Stimulated activated CD4-positive, alpha-beta T cell treated with anti-CD3 and anti-CD28 coated beads, Interleukin-12 subunit alpha, Interleukin-12 subunit beta, amount 100 ng/mL, for 4 hours (primary cell): ENCODE measurements at regions not wholly inside any gene's neighbourhood (a gene's known extent, or its start where the extent isn't known, plus 50 kb on each side); places are given as distances from the start of the nearest gene placed in this dataset.
"Not testable (repeated sequence)": the region's sequence is repeated elsewhere in the genome, so short reads cannot be mapped to it uniquely, and the experiment has no call there.

Experiments
- DNase-seq: peaks from one replicate; pipeline ENCODE4 v3.0.0-alpha.2; 2020

DNA sequence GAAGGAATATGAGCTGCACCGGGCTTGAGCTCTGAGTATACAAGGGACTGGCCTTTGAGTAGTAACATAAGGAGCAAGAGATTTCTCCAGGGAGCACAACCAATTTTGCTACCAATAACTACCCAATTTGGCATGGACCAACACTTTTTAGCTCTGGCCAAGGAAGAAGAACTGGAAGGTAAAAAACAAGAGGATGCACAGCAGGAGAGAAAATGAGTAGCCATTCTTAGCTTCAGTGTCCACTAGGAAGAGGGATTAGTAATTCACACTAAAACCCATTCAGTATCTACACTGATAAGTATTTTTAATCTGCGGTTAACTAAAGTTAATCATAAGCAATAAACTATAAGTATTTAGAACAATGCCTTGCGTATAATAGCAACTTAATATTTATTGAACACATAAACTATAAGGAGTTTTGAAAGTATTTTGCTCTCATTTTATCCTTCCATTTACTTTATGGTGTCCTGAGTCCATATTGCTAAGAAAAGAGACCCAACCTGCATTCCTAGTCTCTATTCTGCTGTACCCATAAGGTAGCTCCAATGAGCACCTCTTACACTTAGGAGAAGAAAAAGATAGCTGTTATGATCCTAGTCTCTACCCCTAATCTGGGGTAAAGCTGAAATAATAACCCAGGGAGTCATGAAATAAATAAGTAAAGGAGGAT is 268.9 kb downstream of the IGSF11 start:
- DNase-seq, result no peak

DNA sequence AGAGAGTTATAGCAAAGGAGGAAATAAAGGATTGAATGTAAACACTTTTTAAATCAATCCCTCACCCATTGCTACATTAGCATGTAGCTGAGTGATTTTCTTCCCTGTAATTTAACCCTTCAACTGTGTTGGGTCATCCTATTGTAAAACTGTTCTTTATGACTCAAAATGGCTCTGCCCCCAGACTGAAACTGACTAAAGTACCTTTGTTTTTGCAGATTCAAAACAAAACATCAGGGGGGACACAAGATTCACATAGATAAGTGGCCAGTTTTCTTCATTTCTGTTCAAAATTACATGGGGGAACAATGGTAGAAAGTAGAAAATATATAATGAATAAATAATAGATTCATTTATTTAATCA is 268.4 kb downstream of the IGSF11 start:
- DNase-seq, result no peak

DNA sequence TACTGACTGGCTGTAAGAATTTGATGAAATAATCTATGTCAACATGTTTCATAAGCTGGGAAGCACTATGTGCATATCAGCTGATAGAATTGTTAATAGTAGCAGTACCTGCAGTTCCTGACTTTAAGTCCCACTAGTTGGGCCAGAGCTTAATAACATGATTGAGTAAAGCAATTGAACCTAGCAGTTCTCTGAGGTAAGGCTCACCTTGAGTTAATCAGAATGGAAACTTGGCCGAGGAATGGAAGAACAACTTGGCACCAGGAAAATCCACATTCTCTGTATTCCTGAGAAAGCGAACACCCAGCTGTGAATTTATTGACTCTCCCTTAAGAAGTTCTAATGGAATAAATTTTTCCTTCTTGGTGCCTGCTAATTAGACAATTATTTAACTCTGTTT is 262.6 kb downstream of the IGSF11 start:
- DNase-seq, result no peak

DNA sequence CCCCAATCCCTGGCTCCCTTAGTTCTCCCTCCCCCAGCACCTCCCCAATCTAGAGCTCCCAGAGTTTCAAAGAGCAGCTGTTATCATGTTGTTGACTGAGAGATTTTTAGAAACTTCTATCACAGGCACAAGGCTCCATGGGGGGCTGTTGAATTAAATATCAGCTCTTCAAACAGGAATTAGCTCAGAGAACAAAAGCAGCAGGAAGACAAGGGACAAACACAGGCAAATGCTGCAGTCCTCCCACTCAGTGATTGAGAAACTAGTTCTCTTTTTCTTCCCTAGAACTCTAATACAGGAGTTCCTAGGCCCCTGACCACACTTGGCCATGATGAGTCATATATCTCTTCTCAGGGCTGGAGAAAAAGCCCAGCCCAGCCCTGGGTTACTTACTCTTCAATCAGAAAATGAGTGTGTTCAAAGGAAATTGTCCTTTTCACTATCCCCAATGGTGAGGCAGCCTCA is 262.1 kb downstream of the IGSF11 start:
- DNase-seq, result no peak

DNA sequence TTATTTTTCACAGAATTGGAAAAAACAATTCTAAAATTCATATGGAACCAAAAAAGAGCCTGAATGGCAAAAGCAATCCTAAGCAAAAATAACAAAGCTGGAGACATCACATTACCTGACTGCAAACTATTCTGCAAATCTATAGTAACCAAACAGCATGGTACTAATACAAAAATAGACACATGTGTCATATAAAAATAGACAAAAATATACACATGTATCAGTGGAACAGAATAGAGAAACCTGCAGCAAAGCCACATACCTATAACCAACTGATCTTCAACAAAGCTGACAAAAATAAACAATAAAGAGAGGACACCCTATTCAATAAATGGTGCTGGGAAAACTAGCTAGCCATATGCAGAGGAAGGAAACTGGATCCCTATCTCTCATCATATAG is 259.6 kb downstream of the IGSF11 start:
- DNase-seq, result no peak

DNA sequence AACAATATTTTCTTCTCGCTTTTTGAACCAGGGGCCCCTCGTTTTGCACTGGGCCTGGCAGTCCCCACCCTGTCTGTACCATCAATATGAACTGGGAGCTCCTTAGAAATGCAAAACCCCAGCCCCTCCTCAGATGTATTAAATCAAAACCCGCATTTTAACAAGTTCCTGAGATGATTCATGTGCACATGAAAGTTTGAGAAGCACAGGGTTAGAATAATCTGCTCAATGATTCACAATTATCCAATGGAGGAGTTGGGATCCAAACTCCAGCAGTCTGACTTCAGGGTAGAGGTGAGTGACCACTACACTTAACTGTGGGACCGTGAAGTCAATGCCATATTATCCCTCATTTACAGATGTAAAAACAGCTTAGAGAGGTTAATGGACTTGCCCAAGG is 256.4 kb downstream of the IGSF11 start:
- DNase-seq, result no peak

DNA sequence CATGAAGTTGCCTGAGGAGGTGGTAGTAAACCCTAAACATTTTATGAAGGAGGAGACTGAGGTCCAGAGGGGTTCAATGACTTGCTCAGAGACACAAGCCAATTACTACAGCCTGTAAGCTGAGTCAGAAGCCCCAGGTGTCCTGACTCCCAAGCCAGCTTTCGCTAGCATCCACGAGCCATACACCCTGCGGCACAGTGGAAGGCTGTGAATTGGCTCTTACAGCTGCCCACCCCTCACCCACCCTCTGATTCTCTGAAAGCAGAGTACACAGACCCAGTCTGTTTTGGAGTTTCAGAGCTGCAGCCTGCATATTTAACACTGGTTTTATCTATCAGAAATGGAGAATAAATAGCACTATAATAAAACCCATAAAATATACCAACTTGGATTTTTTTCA is 253.4 kb downstream of the IGSF11 start:
- DNase-seq, result no peak

DNA sequence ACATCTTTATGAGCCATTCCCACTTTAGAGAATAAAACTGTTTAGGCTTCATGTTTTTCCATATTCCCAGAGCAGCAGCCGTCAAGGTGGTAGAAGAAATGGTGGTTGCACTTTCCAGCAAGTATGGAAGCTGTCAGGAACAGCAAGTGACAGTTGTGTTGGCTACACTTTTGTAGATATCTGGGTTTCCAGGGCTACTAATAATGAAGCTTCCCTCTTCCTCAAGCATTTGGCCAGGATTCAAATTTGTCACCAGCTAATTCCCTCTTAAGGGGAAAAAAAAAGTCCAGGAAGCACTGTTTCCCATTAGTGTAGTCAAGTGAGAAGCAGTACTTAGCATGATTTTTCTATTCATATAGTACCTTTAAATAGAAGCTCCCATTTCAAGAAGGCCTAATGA is 252.8 kb downstream of the IGSF11 start:
- DNase-seq, result no peak

DNA sequence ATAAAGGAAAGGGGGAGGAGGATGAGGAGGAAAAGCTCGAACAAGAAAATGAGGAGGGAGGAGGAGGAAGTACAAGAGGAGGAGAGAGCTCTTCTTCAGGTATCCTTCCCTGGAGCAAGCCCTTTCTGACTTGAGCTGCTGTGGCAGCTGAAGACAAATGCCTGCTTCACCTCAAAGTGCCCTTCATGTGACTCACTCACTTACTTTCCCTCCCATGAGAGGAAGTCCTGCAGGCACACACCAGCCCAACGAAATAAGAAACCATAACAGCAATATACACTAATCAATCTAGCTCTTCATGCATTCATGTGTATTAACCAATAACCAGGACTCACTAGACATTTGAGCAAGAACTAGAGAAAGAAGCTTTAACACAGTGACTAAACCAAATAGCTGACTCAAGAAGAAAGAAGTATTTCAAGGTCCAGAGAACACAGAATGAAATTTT is 251.9 kb downstream of the IGSF11 start:
- no peak for DNase-seq

DNA sequence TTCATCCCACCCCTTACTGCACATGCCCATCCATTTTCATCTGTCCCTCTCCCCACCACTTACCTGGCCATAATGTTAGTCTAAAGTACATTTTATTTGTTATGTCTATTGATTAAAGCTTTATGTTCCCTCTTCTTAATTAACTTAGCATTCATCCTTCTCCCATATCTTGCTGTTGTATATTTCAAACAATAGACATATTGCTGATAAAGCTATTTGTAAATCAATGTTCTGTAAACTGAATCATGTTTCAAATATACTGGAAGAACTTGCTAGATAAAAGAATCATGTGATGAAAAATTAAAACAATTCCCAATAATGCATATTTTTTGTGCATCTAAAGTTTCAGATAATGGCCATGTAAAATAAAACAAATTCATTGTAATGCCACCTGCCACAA is 249.2 kb downstream of the IGSF11 start:
- no peak for DNase-seq

DNA sequence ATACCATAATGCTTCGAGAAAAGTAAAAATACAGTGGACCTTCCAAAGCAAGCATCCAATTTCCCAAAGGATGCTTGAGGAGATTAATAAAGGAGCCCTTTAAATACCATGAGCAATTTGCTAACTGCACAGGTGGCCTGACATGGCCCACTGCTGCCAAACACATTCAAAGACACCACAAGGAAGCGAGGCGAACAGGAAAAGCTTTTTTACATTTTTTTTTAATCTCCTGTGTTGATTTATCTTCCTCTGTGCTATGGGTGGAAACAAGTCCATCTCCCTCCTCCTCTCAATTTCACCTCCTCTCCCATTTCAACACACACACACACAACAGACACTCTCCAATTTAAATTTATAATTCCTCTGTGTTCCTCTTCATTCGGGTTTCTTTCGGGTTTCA is 243.4 kb downstream of the IGSF11 start:
- no peak for DNase-seq

DNA sequence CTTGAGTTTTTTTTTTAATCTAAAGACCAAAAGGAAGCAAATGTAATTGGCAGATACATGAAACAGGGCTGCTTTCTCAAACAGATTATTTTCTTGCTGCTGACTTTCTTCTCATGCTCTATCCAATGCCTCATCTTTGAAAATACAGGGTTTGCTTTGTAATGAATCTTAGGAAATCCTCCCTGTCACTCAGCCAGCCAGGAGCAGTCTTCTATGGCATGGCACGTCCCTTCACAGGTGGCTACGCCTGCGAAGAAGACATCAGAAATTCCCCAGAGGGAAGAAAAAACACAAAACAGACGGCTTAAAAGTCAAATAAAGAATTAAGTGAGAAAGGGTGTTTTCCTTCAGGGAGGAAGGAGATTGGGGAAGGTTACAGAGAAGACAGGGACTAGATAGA is 242.5 kb downstream of the IGSF11 start:
- DNase-seq, result no peak

DNA sequence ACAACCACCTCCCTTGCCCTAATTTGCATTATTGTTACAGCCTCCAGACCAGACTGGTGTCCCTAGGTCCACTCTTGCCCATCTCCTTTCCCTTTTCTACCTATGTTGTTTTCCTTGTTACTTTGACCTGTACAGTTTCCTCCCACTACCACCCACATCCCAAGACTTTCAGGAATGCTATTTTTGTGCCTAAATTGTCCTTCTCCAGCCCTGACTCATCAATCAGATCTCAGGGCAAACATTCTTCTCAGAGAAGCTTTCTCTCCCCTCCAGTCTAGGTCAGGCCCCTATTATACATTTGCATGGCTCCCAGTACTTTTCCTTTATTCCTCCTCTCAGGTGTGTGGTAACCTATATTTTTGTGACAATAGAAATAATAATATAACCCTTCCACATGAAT is 241.5 kb downstream of the IGSF11 start:
- DNase-seq, result no peak

DNA sequence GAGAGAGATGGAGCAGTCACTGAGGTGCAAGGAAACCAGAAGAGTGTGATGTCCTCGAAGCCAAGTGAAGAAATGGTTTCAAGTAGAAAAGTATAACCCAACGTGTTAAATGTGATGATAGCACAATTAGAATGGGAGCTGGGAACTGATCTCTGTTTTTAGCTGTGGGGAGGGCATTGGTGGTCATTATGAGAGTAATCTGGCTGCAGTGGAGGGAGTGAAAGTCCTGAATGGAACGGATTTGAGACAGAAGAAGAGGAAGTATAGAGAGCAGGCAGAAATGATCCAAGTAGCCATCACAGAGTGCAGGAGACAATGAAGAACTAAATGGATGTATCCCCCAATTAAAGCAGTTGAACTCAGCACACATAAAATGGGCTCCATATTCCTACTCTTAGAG is 235.3 kb downstream of the IGSF11 start:
- DNase-seq, result no peak

DNA sequence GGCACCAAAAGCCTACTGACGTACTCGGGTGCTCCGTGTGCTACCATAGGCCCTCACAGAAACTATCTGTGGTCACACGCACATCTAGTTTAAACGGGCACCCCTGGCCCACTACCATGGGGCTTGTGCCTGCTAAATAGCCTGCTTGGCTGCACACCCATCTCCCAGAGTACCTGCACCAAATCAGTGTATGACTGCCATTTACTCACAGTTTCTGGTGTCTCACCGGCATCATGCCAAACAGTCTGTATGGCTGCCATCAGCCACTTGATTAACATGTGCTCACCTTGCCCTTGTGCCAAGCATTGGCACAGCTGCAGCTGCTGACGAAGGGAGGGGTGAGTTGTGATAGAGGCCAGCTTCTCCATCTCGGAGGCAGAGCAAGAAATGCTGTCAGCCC is 232.7 kb downstream of the IGSF11 start:
- DNase-seq, result no peak

DNA sequence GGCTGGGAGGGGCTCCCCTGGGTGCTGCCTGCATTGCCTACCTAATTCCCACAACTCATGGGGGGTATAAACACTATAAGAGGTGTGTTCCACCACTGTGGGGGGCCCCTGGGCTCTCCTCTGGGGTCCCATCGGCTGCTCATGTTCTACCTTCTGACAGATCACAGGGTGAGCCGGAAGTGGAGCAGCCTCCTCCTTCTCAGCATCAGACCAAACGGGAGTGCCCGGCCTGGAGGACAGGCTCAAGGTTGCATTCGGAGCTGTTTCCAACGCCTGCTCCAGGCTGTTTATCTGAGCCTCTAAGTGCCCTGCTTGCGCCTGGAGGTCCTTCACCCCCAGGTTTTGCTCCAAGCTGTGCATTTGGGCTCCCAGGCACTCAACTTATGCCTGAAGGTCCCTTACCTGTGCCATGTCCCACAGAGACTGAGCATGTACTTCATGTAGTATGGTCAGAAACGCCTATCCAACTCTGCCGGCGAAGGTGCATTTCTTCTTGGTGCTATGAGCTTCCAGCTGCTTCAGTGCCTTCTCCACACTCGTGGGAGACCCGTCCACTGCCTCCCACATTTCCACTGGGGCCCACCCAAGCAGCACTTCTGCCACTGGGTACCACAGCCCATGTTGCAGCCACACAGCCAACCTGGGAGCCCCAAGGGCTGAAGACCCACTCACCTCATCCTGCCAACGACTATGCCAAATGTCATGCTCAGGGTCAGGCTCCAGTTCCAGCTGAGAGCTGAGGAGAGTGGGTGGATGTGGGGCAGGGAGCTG is 232.1 kb downstream of the IGSF11 start:
- DNase-seq, result no peak

DNA sequence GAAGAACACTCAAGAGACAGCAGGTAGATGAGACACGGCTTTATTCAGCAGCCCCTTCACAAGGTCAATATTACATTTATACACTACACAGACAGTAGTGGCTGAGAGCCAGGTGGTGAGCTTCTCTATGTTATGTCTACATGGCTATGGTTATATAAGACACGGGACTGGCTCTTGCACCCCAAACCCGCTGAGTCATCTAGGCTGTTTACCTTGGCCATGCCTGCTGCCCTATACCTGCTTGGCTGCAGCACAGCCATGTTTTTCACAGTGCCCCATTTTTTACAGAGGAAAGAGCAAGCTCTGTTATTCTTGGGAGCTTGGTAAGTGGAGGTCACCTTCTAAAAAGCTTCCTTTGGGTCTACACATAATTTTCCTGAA is 231.6 kb downstream of the IGSF11 start:
- DNase-seq, result no peak

DNA sequence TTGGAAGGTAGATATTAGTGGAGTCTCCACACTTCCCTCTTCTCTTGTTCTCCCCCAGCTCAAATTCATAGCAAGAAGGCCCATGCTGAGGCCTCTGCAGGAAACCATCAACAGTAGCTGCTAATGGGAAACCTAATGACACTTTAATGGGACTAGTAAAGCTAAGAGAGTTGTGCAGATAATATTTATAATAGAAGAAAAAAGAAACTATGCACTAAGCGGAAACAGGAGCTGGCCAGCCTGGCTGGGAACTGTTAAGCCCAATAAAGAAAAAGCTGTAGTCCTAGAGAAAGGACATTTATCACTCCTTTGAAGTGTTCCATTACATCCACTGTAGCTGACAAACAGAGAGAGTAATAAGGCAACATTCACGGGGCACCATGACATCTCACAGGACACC is 229.6 kb downstream of the IGSF11 start:
- DNase-seq, result no peak

DNA sequence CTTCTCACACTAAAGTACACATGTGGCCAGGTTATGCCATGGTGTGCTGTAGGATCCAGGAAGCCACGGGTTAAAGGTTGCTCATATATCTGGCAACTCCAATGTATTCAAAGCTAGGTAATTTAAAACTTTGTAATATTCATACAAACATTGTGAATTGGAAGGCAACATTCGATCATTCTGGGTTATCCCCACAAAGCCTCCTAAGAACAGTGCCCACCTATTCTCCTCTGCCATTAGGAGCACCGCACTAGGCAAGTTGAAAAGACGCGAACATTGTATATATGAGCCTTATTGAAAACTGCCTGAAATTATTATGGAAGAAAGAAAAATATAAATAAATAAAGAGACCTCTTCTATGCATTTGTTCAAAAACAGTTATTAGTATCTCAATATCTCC is 228.2 kb downstream of the IGSF11 start:
- no peak for DNase-seq

DNA sequence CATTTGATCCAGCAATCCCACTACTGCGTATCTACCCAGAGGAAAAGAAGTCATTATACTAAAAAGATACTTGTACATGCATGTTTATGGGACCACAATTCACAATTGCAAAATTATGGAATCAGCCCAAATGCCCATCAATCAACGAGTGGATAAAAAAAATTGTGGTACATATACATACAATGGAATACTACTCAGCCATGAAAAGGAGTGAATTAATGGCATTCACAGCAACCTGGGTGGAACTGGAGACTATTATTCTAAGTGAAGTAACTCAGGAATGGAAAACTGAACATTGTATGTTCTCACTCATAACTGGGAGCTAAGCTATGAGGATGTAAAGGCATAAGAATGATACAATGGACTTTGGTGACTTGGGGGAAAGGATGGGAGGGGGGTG is 227.3 kb downstream of the IGSF11 start:
- DNase-seq, result not testable (repeated sequence)

DNA sequence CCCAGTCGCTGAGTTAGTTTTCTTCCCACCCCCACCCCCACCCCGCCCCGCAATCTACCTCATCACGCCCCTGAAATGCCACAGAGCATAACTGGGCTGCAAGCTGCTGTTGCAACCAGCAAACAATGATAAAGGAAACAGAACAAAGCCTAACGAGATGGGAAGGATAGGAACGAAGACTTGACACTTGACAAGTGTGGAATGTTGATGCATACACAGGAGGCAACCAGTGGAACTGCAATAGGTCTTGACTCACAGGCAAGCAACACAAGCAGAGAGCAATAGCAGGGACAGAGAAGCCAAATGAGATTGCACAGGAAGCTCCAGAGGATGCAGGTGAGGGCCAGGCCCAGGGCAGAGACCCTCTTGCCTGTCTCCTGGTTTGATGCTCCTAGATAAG is 225.9 kb downstream of the IGSF11 start:
- DNase-seq, result no peak

DNA sequence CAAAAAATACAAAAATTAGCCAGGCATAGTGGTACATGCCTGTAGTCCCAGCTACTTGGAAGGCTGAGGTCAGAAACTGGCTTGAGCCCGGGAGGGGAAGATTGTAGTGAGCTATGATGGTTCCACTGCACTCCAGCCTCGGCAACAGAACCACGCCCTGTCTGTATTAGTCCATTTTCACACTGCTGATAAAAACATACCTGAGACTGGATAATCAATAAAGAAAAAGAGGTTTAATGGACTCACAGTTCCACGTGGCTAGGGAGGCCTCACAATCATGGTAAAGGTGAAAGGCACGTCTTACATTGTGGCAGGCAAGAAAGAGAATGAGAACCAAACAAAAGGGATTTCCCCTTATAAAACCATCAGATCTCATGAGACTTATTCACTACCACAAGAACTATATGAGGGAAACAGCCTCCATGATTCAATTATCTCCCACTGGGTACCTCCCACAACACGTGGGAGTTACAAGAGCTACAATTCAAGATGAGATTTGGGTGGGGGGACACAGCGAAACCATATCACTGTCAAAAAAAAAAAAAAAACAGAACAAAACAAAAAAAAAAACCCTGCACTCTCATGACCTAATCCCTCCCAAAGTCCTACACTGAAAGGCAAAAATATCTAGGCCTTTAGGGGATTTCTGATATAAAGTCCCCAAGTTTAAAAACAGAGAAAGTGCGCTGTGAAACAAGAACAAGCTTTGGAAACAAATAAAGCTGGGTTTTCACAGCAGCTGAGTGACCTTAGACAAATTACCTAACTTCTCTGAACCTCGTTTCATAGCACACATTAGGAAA is 224.7 kb downstream of the IGSF11 start:
- no peak for DNase-seq

DNA sequence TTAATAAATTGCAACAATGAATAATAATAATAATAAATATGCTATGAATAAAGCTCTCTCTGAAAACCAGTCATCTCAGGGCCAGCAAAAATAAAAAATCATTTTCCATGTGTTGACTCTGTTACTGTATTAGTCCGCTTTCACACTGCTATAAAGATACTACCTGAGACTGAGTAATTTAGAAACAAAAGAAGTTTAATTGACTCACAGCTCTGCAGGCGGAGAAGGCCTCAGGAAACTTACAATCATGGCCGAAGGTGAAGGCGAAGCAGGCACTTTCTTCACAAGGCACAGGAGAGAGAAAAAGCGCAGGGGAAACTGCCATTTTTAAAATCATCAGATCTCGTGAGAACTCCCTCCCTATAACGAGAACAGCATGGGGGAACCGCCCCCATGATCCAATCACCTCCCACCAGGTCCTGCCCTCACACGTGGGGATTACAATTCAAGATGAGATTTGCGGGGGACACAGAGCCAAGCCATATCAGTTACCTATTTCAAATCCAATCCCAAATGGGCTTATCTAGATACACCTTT is 224.1 kb downstream of the IGSF11 start:
- DNase-seq, result no peak
